CD4-positive, alpha-beta T cell (primary cell): ENCODE measurements at regions not wholly inside any gene's neighbourhood (a gene's known extent, or its start where the extent isn't known, plus 50 kb on each side); places are given as distances from the start of the nearest gene placed in this dataset.

Experiments
- ATAC-seq: fragments of 200-7000 bp; cut with Tn5 transposase; one replicate; pipeline ENCODE4 v1.10.0; 2022; ENCODE audit warnings: mild to moderate bottlenecking; ENCODE audit not compliant: poor library complexity
- CTCF ChIA-PET: fragments of 350-600 bp; sonication (Branson Sonifier 250); formaldehyde crosslinking; loops from one replicate; lab custom pipeline; 2021; ENCODE audit warnings: antibody characterized with exemption, inconsistent platforms; lab: Charles Lee
- POLR2A ChIA-PET: fragments of 350-600 bp; sonication (Branson Sonifier 250); formaldehyde crosslinking; loops from one replicate; lab custom pipeline; 2021; ENCODE audit warnings: antibody characterized with exemption, inconsistent platforms; lab: Charles Lee
- DNase-seq, 14 experiments: peaks; one replicate each; pipeline ENCODE4 v3.0.0-alpha.2; 2013 to 2020; ENCODE audit warnings: mixed read lengths in 2 of 14
- H3K27ac ChIP-seq, 2 donors: one replicate each; pipeline versions ENCODE4 v1.5.1 to v1.7.0; 2013; ENCODE audit warnings: low read length in 2 of 2, low read depth in 1 of 2, mild to moderate bottlenecking in 1 of 2
- H3K27me3 ChIP-seq, 2 experiments: 1 replicate in 1 of 2; 2 replicates in 1 of 2; pipeline versions ENCODE4 v1.6.1 to v1.7.0; 2013; ENCODE audit warnings: low read length in 2 of 2, control low read depth in 1 of 2, mild to moderate bottlenecking in 1 of 2, moderate library complexity in 1 of 2; ENCODE audit not compliant: insufficient read depth in 2 of 2, control insufficient read depth in 1 of 2
- H3K36me3 ChIP-seq: one replicate; pipeline ENCODE4 v1.6.1; 2013; ENCODE audit warnings: low read length, control low read depth; ENCODE audit not compliant: insufficient read depth
- H3K4me1 ChIP-seq: one replicate; pipeline ENCODE4 v1.6.1; 2013; ENCODE audit warnings: low read length, control low read depth; ENCODE audit not compliant: insufficient read depth
- H3K4me3 ChIP-seq: one replicate; pipeline ENCODE4 v1.5.1; 2013; ENCODE audit warnings: mild to moderate bottlenecking, low read length, moderate library complexity
- H3K9me3 ChIP-seq, 2 experiments: 1 replicate in 1 of 2; 2 replicates in 1 of 2; pipeline versions ENCODE4 v1.6.1 to v1.7.0; 2013; ENCODE audit warnings: low read length in 2 of 2, mild to moderate bottlenecking in 2 of 2, control low read depth in 1 of 2, moderate library complexity in 1 of 2; ENCODE audit not compliant: control insufficient read depth in 1 of 2, insufficient read depth in 1 of 2
- H3K27ac Mint-ChIP-seq: one replicate; pipeline ENCODE4 v1.8.0; 2020; ENCODE audit warnings: mixed read lengths
- H3K27me3 Mint-ChIP-seq: one replicate; pipeline ENCODE4 v1.8.0; 2021; ENCODE audit warnings: mixed read lengths
- H3K36me3 Mint-ChIP-seq: one replicate; pipeline ENCODE4 v1.8.0; 2021; ENCODE audit warnings: low read depth, mixed read lengths
- H3K4me1 Mint-ChIP-seq: one replicate; pipeline ENCODE4 v1.8.0; 2021; ENCODE audit warnings: low read depth, mixed read lengths
- H3K4me3 Mint-ChIP-seq: one replicate; pipeline ENCODE4 v1.8.0; 2020; ENCODE audit warnings: mild to moderate bottlenecking, mixed read lengths
- H3K9me3 Mint-ChIP-seq: one replicate; pipeline ENCODE4 v1.8.0; 2020; ENCODE audit warnings: mixed read lengths
- CTCF ChIP-seq: fragments of 200-600 bp; IDR thresholded peaks from one replicate; pipeline ENCODE4 v1.8.0; 2022; ENCODE audit warnings: antibody characterized with exemption, mild to moderate bottlenecking
- intact Hi-C, 2 experiments: fragments of 100-400 bp; cut with DNase I in 1 of 2; cut with micrococcal nuclease in 1 of 2; formaldehyde crosslinking; loops; one replicate each; pipeline versions ENCODE4 v1.15.1 to v1.9.0; 2023 to 2025; cut with DNase I, micrococcal nuclease

GRCh38 chrX:35016051-35016450 is 73.5 kb downstream of the FAM47B start:
- ATAC-seq (no peak), DNase-seq (no peak)
- intact Hi-C loops: no loop called here
- H3K27me3 Mint-ChIP-seq: no peaks in the 10 kb centered on the region
- no peaks in the 10 kb centered on the region for H3K4me1 Mint-ChIP-seq
- H3K36me3 ChIP-seq: no peaks in the 10 kb centered on the region
- H3K4me3 Mint-ChIP-seq: no peak overlapping the region
- TF ChIP-seq CTCF: no peak
- H3K27ac Mint-ChIP-seq: no peak overlapping the region
- no peaks in the 10 kb centered on the region for H3K9me3 ChIP-seq
- no peak overlapping the region for H3K4me3 ChIP-seq
- POLR2A ChIA-PET: no interaction called here
- H3K27me3 ChIP-seq: no peaks in the 10 kb centered on the region
- no peaks in the 10 kb centered on the region for H3K9me3 Mint-ChIP-seq
- H3K27ac ChIP-seq: no peak overlapping the region
- H3K4me1 ChIP-seq: no peaks in the 10 kb centered on the region
- CTCF ChIA-PET: no interaction called here
- H3K36me3 Mint-ChIP-seq: no peaks in the 10 kb centered on the region

- ATAC-seq (no peak), DNase-seq (no peak)
- Histone ChIP-seq H3K27ac (no peak overlapping the region), H3K4me3 (no peak overlapping the region), H3K27me3 (no peaks in the 10 kb centered on the region), H3K9me3 (no peaks in the 10 kb centered on the region), H3K36me3 (no peaks in the 10 kb centered on the region), H3K4me1 (no peaks in the 10 kb centered on the region)
- POLR2A ChIA-PET: no interaction called here
- Mint-ChIP-seq H3K4me1 (no peaks in the 10 kb centered on the region), H3K36me3 (no peaks in the 10 kb centered on the region), H3K27ac (no peak overlapping the region), H3K4me3 (no peak overlapping the region), H3K9me3 (no peaks in the 10 kb centered on the region), H3K27me3 (no peaks in the 10 kb centered on the region)
- intact Hi-C loops: no loop called here
- TF ChIP-seq CTCF: no peak
- CTCF ChIA-PET: no interaction called here
These were observed 74.7 kb downstream of the FAM47B start for GRCh38 chrX:35017284-35017683.

GRCh38 chrX:35023683-35024082 is 81.1 kb downstream of the FAM47B start:
- Mint-ChIP-seq H3K27ac (no peak overlapping the region), H3K4me1 (no peaks in the 10 kb centered on the region), H3K36me3 (no peaks in the 10 kb centered on the region), H3K27me3 (no peaks in the 10 kb centered on the region), H3K4me3 (no peak overlapping the region), H3K9me3 (no peaks in the 10 kb centered on the region)
- ATAC-seq: no peak
- H3K27ac ChIP-seq: no peak overlapping the region
- POLR2A ChIA-PET: no interaction called here
- no peaks in the 10 kb centered on the region for H3K4me1 ChIP-seq
- no peaks in the 10 kb centered on the region for H3K9me3 ChIP-seq
- no peak for DNase-seq
- intact Hi-C loops: no loop called here
- H3K36me3 ChIP-seq: no peaks in the 10 kb centered on the region
- no peaks in the 10 kb centered on the region for H3K27me3 ChIP-seq
- no peak for TF ChIP-seq CTCF
- no peak overlapping the region for H3K4me3 ChIP-seq
- CTCF ChIA-PET: no interaction called here
